C1 segment of cervical spinal cord (tissue), 14 donors: ENCODE measurements at regions not wholly inside any gene's neighbourhood (a gene's known extent, or its start where the extent isn't known, plus 50 kb on each side); places are given as distances from the start of the nearest gene placed in this dataset.

Source experiments
- DNase-seq, 14 donors: peaks; one replicate each; lab custom pipeline; 2025; lab: John Stamatoyannopoulos, UW

GRCh38 chr3:150096700-150097587, 126.2 kb upstream of the PFN2 start:
- no peak for DNase-seq

DNA sequence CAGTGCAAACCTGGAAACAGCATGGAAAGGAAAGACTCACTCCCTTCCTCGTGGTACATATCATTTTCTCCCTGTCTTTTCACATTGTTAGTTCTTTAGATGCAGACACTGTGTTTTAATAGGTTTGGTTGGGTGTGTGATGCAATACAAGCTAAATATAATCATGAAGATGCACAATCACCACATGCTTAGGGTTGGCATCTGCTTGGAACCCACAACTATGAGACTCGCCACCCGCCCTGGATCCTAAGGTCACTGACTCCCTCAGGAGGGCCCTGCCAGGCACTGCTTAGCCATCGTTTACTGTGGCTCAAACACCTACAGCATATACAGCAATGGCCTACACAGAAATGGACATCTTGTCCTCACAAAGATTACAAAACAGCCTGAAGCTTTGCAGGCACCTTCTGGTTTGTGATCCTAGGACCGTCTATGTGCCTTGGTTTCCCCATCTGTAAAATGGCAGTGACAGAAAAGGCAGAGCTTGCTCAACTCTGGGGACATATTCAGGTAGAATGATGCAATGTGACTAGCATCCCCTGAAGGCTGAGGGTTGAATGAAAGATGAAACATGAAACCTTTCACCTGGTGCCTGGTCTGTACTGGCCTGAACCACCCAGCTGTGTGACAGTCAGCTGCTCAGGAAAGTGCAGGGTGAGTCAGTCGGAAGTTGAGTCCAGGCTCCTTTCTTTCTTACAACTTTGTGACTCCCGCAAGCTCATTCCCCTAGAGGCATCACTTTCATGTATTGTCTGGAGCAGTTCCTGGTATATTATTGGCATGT, 123.6 kb upstream of the PFN2 start:
- DNase-seq, result no peak

GRCh38 chr3:150091626-150092025, 120.9 kb upstream of the PFN2 start:
- DNase-seq, result no peak

DNA sequence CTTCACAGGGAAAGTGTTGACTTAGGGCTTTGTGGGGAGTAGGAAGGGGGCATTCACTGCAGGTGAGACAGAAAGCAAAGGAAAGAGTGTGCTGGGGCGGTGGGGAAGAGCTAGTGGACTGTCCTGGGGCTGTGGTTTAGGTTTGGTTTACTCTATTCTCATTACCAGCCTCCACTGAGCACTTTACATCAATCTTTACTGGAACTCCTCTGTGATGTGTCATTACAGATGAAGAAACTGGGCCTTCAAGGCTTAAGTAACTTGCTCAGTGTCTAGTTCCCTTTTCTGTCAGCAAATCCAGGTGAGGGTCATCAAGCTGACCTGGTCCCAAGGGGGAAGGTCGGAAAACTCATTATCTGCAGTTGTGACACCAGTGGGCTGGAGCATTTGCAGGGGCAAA, 120.2 kb upstream of the PFN2 start:
- DNase-seq, result no peak

- no peak for DNase-seq
Measured at GRCh38 chr3:150090006-150090405, 119.3 kb upstream of the PFN2 start.

- no peak for DNase-seq
Measured at GRCh38 chr3:150084128-150084527, 113.4 kb upstream of the PFN2 start.

DNA sequence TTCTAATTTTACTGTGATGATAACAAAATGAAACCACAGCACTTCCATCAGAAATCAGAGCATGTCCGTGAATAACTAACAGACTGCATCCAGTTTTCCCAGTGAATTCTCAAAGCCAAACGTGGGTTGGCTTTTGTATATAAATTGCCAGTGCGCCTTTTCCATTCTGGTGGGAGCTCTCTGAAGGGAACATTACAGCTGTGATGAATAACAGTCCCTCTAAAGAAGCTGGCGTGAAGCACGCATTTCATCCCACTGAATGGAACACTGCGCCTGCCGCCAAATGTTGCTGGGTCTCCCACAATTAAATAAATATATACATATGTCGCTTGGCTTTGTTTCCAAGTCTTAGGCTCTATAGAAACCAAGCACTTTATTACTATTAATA, 113.0 kb upstream of the PFN2 start:
- DNase-seq, result no peak

GRCh38 chr3:150082898-150083654, 112.4 kb upstream of the PFN2 start:
- no peak for DNase-seq

- DNase-seq, result no peak
Measured at GRCh38 chr3:150081084-150081483, 110.4 kb upstream of the PFN2 start.

DNA sequence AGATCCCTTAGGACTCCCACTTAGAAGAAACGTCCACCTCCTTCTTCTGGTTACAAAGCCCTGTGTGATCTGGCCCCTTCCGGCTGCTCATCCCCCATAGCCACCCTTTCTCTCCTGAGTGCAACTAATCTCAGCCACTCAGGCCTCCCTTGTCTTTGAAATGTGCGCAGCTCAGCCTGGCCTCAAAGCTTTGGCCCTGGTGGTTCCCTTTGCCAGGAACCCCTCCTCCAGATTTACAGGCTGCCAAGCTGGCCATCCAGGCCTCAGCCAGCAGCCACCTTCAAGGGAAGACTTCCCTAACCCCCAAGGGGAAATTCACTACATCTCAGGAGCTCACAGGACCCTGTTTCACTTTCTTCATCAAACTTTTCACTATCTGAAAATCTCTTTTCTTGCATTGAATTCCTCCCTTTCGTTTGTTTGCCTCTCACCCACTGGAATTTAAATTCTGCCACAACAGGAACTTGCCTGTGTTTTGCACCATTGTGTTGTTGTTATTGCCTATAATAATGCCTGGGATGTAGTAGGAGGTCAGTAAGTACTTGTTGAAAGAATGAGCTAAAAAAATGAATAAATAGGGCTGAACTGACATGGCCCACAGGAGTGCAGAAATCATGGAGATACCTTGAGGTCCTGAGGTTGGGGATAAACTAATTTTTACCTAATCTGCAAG, 109.5 kb upstream of the PFN2 start:
- no peak for DNase-seq

DNA sequence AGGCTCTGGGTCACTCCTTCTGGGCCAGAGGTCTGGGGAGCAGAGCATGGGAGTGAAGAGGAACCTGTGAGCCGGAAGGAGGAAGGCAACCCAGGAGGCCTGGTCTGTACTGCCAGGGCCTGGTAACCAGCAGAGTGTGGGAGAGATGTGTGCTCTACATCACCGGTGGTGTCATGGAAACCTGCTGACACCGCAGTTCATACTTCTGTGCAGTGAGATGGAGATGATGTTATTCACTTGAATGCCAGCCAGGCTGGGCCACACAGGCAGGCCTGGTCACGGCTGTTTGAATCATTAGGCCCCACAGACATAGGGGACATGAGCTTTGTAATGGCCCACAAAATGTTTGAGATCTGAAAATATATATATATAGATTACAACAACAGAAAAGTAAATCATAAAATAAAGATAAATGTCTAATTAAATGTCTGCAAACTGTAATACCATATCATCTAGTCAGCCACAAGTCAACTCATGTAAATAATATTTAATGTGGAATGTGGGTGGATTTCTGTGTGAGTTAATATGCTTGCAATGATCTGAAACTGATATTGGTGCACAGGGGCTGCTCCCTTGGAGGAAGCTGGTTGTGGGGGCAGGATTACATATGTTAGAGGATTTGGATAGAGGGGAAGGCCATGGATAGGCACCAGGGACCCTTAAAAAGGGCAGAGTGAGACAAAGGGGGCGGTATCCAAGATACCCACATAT, 108.5 kb upstream of the PFN2 start:
- DNase-seq, result no peak

DNA sequence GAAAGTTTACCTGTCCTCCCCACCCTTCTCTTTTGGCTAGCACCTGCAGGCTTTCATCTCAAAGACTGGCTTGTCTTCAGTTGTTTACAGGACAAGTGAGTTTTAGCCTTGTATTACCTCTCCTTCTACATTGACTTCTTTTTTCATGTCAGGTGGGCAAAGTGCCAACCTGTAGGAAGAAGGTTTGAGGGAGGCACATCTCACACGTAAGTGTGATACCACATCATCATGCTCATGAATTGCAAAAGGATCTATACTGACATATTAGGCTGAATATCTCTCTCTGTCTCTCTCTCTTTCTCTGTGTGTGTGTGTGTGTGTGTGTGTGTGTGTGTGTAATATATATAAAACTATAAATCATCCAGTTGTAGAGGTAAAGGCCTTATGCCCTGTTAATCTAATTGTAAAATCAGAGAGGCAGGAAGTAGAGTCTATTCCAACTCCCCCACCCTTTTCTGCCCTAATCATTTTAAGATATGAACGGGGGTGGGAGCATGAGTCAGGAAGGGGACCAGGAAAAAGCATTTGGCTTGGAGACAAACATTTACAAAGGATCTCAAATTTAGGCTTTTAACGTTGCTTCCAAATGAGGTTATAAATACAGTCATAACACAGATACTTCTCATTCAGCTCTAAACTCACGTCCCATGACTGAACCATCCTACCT, 107.0 kb upstream of the PFN2 start:
- no peak for DNase-seq

DNA sequence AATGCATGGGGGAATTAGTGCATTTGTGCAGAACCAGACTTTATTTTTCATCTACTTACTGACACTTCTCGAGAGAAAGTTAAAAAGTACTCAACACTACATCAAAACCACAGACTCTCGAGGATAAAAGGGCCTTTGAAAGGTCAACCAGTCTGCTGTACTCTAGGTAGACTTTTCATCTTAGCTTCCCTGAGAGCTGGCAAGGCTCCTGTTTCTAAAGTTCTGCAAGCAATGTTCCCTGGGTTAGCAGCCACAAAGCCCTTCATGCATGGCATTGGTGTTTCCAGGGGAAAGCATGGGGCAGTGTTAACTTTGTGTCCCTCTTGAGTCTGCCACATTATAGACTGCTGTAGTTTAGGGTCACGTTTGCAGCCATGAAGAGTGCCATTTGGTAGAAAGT, 106.4 kb upstream of the PFN2 start:
- no peak for DNase-seq

DNA sequence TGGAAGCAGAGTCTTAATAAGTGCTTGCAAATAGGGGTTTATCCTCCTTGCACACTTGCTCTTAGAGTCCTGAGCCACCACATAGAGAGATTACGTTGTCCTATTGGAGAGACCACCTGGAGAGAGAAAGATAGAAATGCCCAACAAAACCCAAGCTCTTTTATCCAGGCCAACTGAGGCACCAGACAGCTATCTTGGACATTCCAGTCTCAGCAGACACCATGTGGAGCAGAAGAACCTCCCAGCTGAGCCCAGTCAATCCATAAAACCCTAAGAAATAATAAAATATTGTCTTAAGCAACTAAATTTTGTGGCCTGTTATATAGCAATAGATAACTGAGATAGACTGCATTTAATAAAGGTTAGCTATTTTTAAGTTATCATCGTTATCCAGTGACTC, 105.7 kb upstream of the PFN2 start:
- DNase-seq, result no peak

GRCh38 chr3:150075417-150075865, 104.7 kb upstream of the PFN2 start:
- DNase-seq, result no peak

DNA sequence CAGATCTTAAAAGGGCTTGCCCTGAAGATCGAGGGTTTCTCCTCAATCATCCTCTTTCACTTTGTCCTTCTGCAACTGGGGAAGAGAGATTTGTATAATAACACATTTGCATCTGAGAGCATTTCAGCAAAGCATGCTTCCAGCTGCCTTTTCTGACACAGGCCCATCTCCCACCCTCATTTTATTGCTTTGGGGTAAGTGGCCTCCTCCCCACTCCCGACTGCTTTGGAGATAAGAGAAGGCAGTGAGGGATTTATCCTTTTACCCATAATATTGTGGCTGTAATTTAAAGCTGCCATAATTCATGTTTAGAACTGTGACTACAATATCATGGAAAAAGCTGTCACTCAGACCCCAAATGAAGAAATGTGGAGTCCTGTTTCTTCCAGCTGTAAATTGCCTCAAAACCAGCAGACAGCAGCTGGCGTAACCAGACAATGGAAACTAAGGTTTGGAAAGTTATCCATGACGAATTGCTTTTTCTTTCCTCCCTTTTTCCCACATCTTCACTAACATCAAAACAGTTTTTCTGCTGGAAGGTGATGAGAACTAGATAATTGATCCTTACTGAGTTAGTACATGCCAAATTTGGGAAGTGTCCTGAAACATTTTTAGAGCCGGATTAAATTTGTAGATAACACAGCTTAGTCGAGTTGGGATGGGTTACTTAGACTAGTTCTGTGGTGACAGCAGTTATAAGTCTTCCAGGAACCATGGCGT, 104.2 kb upstream of the PFN2 start:
- DNase-seq, result no peak

DNA sequence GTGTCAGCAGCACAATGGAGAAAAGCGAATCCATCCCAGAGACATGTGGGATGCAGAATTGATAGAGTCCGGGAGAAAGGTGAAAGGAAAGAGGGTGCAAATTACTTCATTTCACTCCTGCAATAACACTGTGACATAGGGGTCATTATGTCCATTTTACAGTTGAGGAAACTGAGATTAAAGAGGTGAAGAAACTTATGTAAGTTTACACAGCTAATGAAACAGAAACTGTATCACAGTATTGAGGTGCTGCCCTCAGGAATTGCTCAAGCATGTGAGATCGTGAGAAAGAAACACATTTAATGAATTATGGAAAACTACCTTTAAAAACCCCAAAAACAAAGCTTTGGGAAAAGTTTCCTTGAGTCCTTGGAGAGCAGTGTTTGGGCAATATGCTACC, 103.6 kb upstream of the PFN2 start:
- no peak for DNase-seq

- no peak for DNase-seq
Measured at GRCh38 chr3:150073513-150073912, 102.8 kb upstream of the PFN2 start.

DNA sequence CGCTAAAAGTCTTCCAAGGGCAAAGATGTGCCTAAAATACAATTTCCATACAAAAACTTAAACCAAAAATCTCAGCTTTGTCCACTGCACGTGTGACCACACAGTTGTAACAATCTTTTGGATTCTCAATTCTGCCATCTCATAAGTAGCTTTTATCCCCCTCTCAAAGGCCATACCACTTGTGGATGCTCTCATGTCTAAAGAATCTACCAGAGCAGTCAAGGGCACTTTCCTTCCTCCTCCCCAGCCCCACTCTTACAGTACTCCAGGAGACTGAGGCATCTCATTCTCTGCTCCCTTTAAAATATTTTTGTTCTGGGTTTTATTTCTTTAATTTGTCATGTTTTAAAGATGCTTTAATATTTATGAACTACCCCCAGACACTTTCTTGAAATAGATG, 102.3 kb upstream of the PFN2 start:
- no peak for DNase-seq

DNA sequence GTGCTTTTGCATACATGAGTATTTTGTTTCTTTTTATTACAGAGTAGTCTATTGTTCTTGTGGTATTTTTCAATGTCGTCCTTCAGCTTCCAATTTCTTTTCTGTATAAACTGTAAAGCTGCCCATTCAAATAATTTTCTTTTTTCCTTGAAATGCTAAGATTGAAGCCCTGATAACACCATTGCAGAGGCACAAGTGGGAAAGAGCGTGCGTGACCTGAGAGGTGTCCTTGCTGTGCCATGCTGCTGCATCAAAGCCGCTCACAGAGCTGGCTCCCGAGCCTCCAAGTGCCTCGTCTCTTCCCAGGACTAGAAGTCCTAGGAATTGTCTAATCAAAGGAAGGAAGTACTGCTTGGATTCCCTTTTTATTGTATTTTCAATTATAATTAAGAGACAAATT, 101.9 kb upstream of the PFN2 start:
- no peak for DNase-seq
